H1 (cell line): ENCODE measurements at regions not wholly inside any gene's neighbourhood (a gene's known extent, or its start where the extent isn't known, plus 50 kb on each side); places are given as distances from the start of the nearest gene placed in this dataset.

Experiments
- BCL11A ChIP-seq, 2 experiments: IDR thresholded peaks; one replicate each; pipeline ENCODE4 v1.6.1; 2011; ENCODE audit warnings: low read depth in 2 of 2, low read length in 2 of 2, mild to moderate bottlenecking in 2 of 2
- CEBPB ChIP-seq: IDR thresholded peaks from 2 replicates; pipeline ENCODE4 v1.6.1; 2012; ENCODE audit warnings: low read depth, low read length
- CHD1 ChIP-seq: IDR thresholded peaks from 2 replicates; pipeline ENCODE4 v1.6.1; 2012; ENCODE audit warnings: low read depth, low read length, improper control_type of control experiment
- EP300 ChIP-seq, 2 experiments: IDR thresholded peaks; 1 replicate in 1 of 2; 2 replicates in 1 of 2; pipeline ENCODE4 v1.6.1; 2011 to 2012; ENCODE audit warnings: low read depth in 2 of 2, low read length in 2 of 2, mild to moderate bottlenecking in 2 of 2, borderline replicate concordance in 1 of 2, inconsistent platforms in 1 of 2, moderate library complexity in 1 of 2
- GTF2F1 ChIP-seq: IDR thresholded peaks from 2 replicates; pipeline ENCODE4 v1.6.1; 2012; ENCODE audit warnings: low read depth, low read length, improper control_type of control experiment, borderline replicate concordance
- POLR2A ChIP-seq, 2 experiments: IDR thresholded peaks; 1 replicate in 1 of 2; 2 replicates in 1 of 2; pipeline ENCODE4 v1.6.1; 2011; ENCODE audit warnings: low read depth in 2 of 2, low read length in 2 of 2, mild to moderate bottlenecking in 2 of 2; ENCODE audit errors: control extremely low read depth in 1 of 2
- SP2 ChIP-seq: IDR thresholded peaks from 2 replicates; pipeline ENCODE4 v1.6.1; 2012; ENCODE audit warnings: mild to moderate bottlenecking, low read length, inconsistent platforms
- SUZ12 ChIP-seq: fragments of 200-600 bp; sonication (generic); IDR thresholded peaks from 2 replicates; pipeline ENCODE4 v1.6.1; 2012; ENCODE audit warnings: mild to moderate bottlenecking, inconsistent platforms, low read length, moderate library complexity, mixed read lengths
- TF ChIP-seq, protein P1 (sequence below): fragments of 300-600 bp; sonication (generic); IDR thresholded peaks from 2 replicates; pipeline ENCODE4 v1.7.1; 2012; ENCODE audit warnings: low read length, moderate library complexity, mild to moderate bottlenecking, inconsistent platforms; ENCODE audit not compliant: insufficient replicate concordance
- TF ChIP-seq, protein P2 (sequence below): IDR thresholded peaks from 2 replicates; pipeline ENCODE4 v1.6.1; 2012; ENCODE audit warnings: low read length, inconsistent platforms

GRCh38 chr14:25231004-25231403 is 181.1 kb upstream of the STXBP6 start (continued):
- TF ChIP-seq, protein P1, sequence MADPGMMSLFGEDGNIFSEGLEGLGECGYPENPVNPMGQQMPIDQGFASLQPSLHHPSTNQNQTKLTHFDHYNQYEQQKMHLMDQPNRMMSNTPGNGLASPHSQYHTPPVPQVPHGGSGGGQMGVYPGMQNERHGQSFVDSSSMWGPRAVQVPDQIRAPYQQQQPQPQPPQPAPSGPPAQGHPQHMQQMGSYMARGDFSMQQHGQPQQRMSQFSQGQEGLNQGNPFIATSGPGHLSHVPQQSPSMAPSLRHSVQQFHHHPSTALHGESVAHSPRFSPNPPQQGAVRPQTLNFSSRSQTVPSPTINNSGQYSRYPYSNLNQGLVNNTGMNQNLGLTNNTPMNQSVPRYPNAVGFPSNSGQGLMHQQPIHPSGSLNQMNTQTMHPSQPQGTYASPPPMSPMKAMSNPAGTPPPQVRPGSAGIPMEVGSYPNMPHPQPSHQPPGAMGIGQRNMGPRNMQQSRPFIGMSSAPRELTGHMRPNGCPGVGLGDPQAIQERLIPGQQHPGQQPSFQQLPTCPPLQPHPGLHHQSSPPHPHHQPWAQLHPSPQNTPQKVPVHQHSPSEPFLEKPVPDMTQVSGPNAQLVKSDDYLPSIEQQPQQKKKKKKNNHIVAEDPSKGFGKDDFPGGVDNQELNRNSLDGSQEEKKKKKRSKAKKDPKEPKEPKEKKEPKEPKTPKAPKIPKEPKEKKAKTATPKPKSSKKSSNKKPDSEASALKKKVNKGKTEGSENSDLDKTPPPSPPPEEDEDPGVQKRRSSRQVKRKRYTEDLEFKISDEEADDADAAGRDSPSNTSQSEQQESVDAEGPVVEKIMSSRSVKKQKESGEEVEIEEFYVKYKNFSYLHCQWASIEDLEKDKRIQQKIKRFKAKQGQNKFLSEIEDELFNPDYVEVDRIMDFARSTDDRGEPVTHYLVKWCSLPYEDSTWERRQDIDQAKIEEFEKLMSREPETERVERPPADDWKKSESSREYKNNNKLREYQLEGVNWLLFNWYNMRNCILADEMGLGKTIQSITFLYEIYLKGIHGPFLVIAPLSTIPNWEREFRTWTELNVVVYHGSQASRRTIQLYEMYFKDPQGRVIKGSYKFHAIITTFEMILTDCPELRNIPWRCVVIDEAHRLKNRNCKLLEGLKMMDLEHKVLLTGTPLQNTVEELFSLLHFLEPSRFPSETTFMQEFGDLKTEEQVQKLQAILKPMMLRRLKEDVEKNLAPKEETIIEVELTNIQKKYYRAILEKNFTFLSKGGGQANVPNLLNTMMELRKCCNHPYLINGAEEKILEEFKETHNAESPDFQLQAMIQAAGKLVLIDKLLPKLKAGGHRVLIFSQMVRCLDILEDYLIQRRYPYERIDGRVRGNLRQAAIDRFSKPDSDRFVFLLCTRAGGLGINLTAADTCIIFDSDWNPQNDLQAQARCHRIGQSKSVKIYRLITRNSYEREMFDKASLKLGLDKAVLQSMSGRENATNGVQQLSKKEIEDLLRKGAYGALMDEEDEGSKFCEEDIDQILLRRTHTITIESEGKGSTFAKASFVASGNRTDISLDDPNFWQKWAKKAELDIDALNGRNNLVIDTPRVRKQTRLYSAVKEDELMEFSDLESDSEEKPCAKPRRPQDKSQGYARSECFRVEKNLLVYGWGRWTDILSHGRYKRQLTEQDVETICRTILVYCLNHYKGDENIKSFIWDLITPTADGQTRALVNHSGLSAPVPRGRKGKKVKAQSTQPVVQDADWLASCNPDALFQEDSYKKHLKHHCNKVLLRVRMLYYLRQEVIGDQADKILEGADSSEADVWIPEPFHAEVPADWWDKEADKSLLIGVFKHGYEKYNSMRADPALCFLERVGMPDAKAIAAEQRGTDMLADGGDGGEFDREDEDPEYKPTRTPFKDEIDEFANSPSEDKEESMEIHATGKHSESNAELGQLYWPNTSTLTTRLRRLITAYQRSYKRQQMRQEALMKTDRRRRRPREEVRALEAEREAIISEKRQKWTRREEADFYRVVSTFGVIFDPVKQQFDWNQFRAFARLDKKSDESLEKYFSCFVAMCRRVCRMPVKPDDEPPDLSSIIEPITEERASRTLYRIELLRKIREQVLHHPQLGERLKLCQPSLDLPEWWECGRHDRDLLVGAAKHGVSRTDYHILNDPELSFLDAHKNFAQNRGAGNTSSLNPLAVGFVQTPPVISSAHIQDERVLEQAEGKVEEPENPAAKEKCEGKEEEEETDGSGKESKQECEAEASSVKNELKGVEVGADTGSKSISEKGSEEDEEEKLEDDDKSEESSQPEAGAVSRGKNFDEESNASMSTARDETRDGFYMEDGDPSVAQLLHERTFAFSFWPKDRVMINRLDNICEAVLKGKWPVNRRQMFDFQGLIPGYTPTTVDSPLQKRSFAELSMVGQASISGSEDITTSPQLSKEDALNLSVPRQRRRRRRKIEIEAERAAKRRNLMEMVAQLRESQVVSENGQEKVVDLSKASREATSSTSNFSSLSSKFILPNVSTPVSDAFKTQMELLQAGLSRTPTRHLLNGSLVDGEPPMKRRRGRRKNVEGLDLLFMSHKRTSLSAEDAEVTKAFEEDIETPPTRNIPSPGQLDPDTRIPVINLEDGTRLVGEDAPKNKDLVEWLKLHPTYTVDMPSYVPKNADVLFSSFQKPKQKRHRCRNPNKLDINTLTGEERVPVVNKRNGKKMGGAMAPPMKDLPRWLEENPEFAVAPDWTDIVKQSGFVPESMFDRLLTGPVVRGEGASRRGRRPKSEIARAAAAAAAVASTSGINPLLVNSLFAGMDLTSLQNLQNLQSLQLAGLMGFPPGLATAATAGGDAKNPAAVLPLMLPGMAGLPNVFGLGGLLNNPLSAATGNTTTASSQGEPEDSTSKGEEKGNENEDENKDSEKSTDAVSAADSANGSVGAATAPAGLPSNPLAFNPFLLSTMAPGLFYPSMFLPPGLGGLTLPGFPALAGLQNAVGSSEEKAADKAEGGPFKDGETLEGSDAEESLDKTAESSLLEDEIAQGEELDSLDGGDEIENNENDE: no peak
- TF ChIP-seq POLR2A (IDR thresholded peaks at IDR 0.05; ENCODE audit: control extremely low read depth in 1 of 2, low read depth in 2 of 2, low read length in 2 of 2): no peak
- no peak for TF ChIP-seq SP2
- no peak for TF ChIP-seq CEBPB
- TF ChIP-seq GTF2F1: no peak
- no peak for TF ChIP-seq SUZ12
- TF ChIP-seq, protein P2, sequence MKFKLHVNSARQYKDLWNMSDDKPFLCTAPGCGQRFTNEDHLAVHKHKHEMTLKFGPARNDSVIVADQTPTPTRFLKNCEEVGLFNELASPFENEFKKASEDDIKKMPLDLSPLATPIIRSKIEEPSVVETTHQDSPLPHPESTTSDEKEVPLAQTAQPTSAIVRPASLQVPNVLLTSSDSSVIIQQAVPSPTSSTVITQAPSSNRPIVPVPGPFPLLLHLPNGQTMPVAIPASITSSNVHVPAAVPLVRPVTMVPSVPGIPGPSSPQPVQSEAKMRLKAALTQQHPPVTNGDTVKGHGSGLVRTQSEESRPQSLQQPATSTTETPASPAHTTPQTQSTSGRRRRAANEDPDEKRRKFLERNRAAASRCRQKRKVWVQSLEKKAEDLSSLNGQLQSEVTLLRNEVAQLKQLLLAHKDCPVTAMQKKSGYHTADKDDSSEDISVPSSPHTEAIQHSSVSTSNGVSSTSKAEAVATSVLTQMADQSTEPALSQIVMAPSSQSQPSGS: no peak
- no peak for TF ChIP-seq BCL11A (IDR thresholded peaks at IDR 0.05; ENCODE audit: low read depth in 2 of 2, low read length in 2 of 2)
- TF ChIP-seq CHD1: no peak
- TF ChIP-seq EP300 (IDR thresholded peaks at IDR 0.05; ENCODE audit: borderline replicate concordance in 1 of 2, low read depth in 2 of 2, low read length in 2 of 2): no peak
